GM21737 (cell line): ENCODE measurements at regions not wholly inside any gene's neighbourhood (a gene's known extent, or its start where the extent isn't known, plus 50 kb on each side); places are given as distances from the start of the nearest gene placed in this dataset.
A peak's percentile ranks its signal among the peaks of the same experiment; 100 is the strongest.
"Not testable (repeated sequence)": the region's sequence is repeated elsewhere in the genome, so short reads cannot be mapped to it uniquely, and the experiment has no call there.

ENCODE experiments used
- ATAC-seq: cut with Tn5 transposase; IDR thresholded peaks from one replicate; pipeline ENCODE4 v1.9.1; 2021; ENCODE audit warnings: mild to moderate bottlenecking, moderate library complexity; ENCODE audit not compliant: unreplicated experiment

GRCh38 chr6:122859676-122860075, 70.6 kb downstream of the SMPDL3A start:
- ATAC-seq: no peak

DNA sequence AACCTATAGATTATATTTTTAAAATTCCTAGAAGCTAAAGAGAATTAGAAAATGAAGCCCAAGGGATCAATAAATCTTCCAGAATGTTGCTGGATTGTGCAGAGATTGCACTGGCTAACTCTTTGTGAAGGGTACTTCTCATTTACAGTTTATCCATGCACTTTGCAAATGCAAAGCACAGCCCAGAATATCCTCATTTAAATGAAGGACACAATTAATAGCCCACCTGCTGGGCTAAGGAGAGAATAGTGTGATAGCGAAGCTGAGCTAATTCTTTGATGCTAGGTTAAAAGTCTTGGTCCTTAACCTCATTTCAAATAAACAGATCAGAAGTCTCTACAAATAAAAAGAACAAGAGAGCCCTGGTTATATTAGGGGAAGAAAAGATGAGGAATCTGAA, 72.5 kb downstream of the SMPDL3A start:
- ATAC-seq: no peak

GRCh38 chr6:122868137-122868536, 79.1 kb downstream of the SMPDL3A start:
- no peak for ATAC-seq

DNA sequence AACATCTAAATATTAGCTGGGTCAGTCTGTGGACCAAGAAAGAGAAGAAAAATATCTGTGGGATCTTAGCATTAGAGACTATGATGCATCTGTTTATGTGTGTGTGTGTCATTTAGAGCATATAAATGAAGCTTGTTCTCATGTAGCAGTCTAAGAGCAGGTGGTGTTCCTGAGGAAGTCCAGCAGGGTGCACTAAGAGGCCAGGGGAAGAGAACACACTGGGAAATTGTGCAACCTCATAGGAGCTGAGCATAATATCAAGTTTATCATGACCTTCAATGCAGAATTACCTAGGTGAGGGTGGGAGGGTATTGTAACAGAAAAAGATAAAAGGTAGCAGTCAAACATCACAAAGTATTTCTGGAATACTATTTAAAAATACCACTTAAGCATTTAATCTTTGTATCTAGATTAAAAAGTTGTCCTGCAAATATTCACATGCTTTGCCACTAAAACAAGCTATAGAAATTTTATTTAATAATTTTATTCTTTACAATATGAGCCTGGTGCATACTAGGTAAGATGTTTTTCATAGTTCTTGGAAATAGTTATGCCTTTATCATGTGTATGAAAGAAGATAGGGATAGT, 80.5 kb downstream of the SMPDL3A start:
- peak; percentile 74 for ATAC-seq

GRCh38 chr6:122871079-122871478, 82.0 kb downstream of the SMPDL3A start:
- ATAC-seq: no peak

- no peak for ATAC-seq
Measured at GRCh38 chr6:122872311-122872710, 83.3 kb downstream of the SMPDL3A start.

GRCh38 chr6:122877302-122877701, 88.2 kb downstream of the SMPDL3A start:
- no peak for ATAC-seq

GRCh38 chr6:122878796-122879195, 89.7 kb downstream of the SMPDL3A start:
- no peak for ATAC-seq

DNA sequence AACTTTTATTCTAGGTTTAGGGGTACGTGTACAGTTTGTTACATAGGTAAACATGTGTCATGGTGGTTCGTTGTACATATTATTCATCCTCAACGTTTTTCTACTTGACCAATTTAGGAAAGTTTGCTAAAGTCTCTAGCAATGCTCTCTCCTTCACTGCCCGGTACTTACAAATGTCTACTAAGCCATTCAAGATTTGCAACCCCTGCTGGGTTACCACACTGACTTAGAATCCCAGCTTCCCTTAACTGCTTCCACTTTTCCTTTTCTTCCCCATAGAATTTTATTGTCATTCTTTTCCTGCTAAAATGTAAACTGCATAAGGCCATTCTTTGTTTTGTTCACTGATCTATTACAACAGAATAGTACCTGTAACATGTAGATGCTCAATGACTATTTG, 97.4 kb downstream of the SMPDL3A start:
- no peak for ATAC-seq

DNA sequence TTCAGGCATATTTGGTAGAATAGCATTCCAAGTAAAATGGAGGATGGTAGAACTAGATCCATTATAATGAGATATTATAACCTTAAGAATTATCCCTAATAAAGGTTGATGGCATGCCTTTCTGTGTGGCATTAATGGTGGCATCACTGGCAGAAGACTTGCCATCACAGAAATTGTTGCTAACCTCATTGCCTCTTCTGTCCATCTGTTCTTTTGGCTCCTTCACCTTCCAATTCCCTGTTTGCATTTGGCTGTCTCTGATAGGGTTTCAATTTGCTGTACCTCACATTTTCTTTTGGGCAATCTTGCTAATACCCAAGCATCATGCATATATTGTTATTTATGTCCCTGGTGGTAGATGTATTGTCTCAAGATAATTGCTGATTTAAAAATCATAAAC, 98.9 kb downstream of the SMPDL3A start:
- ATAC-seq: no peak

GRCh38 chr6:122888680-122889079, 99.6 kb downstream of the SMPDL3A start:
- ATAC-seq: not testable (repeated sequence)

DNA sequence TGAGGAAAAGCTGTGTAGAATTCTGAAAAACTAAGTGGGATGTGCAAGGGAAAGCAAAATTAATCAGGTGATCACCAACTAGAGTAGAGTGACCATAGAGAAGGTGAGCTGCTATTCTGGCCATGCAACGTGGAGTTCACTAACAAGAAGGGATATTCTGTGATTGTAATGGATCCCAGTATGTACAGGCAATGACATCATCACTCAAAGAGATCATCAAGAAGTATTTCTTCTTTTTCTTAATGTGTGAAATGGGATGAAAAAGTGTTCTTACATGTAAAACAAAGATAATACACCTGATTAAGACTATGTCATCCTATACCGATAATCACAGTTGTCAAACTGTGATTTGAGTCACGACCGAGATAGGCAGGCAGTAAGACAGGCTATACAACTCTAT, 101.2 kb downstream of the SMPDL3A start:
- no peak for ATAC-seq

DNA sequence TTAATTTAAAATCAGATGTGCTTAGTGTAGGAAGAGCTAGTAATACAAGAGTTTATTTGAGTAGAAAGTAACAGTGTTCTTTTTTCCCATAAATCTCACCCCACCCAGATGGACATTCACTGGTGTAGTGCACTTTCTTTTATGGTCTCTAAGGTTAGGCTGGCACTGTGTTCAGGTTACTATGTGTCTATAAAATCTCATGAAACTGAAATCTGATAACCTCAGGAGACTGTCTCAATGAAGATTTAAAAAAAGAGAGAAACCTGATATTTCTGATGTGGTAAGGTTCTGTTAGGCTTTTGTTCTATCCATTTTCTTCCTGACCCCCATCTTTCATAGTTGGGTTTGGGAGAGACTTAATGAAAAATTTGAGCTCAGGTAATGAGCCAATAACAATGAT, 101.2 kb upstream of the CLVS2 start:
- no peak for ATAC-seq

- no peak for ATAC-seq
Measured at GRCh38 chr6:122902326-122902725, 93.7 kb upstream of the CLVS2 start.

DNA sequence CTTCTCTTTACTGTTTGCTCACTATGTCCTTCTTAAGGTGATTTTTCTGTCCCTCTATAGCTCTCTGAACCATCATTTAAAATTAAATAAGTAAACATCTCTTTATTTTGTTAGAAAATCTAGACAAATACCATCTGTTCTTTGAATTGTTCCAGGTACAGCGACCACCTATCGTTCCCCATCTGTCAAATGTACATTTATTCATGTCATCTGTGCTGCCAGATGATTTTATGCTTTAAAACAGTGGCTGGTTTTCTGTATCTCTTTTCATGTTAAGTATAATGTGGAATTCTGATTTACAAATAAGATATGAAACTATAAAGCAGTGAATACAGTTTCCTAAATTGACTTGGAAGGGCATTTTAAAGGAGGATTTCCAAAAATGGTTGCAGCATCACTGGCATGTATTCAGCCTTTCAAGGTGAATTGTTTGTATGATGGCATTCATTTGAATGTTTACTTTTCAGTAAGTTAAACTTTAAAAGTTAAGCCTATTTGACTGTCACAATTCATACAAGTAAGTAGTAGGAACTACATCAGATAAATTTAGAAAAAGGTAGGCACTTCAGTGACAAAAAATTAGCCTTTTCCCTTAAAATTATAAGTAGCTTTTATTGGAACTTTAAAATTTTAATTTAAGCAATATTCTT, 92.6 kb upstream of the CLVS2 start:
- ATAC-seq: no peak

GRCh38 chr6:122904166-122904565, 91.9 kb upstream of the CLVS2 start:
- ATAC-seq: no peak

DNA sequence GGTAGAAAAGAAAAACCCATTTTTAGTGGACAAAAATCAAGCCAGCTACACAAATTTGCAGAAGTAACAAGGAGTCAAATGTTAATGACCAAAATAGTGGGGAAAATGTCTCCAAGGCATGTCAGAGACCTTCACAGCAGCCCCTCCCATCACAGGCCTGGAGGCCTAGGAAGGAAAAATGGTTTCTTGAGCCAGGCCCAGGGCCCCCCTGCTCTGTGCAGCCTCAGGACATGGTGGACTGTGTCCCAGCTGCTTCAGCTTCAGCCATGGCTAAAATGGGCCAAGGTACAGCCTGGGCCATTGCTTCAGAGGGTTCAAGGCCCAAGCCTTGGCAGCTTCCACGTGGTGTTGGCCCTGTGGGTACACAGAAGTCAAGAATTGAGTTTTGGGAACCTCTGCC, 82.5 kb upstream of the CLVS2 start:
- ATAC-seq: no peak

GRCh38 chr6:122918714-122919113, 77.3 kb upstream of the CLVS2 start:
- ATAC-seq: no peak

DNA sequence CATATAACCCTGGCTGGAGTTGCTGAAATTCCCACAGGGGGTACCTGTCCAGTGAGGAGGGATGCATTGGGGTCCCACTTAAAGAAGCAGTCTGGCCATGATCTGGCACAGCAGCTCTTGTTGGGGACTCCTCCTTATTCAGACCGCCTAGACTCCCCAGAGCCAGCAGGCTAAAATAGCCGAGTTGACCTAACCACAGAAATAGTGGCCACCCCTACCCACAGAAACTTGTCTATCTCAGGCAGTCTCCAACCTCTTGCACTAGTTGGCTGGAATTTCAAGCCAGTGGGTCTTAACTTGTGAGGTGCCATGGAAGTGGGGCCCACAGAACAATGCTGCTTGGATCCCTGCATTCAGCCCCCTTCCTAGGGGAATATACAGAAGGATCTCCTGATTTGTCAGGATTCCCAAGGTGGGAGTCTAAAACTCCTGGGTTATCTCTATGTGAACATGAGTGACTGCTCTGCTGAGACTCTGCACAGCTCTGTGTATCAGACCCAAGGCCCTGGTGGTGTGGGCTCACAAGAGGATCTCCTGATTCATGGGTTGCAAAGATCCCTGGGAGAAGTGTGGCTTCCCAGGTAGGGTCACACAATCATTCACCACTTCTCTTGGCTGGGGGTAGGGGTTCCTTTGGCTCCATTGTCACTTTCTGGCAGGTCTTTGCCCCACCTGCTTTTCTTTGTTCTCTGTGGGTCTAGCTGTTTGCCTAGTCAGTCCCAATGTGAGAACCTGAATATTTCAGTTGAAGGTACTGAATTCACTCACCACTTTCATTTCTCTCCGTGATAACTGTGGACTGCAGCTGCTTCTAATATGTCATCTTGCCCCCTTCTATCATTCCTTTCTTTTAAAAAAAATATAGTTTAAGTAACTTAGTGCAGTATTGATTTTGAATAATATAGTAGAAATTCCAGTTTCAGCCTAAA, 65.5 kb upstream of the CLVS2 start:
- no peak for ATAC-seq

GRCh38 chr6:122931916-122932315, 64.1 kb upstream of the CLVS2 start:
- ATAC-seq: no peak

GRCh38 chr6:122944936-122945335, 51.1 kb upstream of the CLVS2 start:
- not testable (repeated sequence) for ATAC-seq
